Choroid plexus epithelial cell (primary cell): ENCODE measurements at regions not wholly inside any gene's neighbourhood (a gene's known extent, or its start where the extent isn't known, plus 50 kb on each side); places are given as distances from the start of the nearest gene placed in this dataset.

Experiments used
- DNase-seq: peaks from one replicate; pipeline ENCODE4 v3.0.0-alpha.2; 2010; ENCODE audit warnings: low read depth
- H3K4me3 ChIP-seq: 2 replicates; pipeline ENCODE4 v1.5.1; 2011; ENCODE audit warnings: low read depth, mild to moderate bottlenecking, control low read depth, low read length, moderate library complexity
- TF ChIP-seq, protein P1 (sequence below): conservative IDR thresholded peaks from 2 replicates; pipeline ENCODE4 v1.5.1; 2011; ENCODE audit warnings: low read depth, mild to moderate bottlenecking, control low read depth, inconsistent platforms, low read length, moderate library complexity

DNA sequence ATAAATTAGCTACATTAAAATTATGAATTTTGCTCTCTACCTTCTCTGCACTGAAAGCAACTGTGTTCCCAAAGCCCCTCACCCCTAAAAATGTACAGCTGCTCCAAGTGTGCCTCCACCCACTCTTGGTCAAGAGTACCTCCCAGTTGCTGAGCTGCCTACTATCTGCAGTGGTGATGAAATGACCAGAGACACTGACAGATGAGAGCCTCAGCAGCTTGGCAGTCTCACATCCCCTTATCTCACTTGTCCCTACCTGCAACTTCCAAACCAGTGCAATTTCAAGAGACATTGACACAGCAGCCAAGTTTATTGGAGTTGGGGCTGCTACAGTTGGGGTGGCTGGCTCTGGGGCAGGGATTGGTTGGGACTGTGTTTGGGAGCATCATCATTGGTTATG, 52.2 kb upstream of the COL6A5 start:
- no peak overlapping the region for H3K4me3 ChIP-seq
- TF ChIP-seq, protein P1, sequence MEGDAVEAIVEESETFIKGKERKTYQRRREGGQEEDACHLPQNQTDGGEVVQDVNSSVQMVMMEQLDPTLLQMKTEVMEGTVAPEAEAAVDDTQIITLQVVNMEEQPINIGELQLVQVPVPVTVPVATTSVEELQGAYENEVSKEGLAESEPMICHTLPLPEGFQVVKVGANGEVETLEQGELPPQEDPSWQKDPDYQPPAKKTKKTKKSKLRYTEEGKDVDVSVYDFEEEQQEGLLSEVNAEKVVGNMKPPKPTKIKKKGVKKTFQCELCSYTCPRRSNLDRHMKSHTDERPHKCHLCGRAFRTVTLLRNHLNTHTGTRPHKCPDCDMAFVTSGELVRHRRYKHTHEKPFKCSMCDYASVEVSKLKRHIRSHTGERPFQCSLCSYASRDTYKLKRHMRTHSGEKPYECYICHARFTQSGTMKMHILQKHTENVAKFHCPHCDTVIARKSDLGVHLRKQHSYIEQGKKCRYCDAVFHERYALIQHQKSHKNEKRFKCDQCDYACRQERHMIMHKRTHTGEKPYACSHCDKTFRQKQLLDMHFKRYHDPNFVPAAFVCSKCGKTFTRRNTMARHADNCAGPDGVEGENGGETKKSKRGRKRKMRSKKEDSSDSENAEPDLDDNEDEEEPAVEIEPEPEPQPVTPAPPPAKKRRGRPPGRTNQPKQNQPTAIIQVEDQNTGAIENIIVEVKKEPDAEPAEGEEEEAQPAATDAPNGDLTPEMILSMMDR: no peak
- no peak for DNase-seq
